ENCODE measurements at regions not wholly inside any gene's neighbourhood (a gene's known extent, or its start where the extent isn't known, plus 50 kb on each side); places are given as distances from the start of the nearest gene placed in this dataset.
"Not testable (repeated sequence)": the region's sequence is repeated elsewhere in the genome, so short reads cannot be mapped to it uniquely, and the experiment has no call there.

GRCh38 chr3:31106204-31106603 is 211.7 kb upstream of the GADL1 start:
- H3K4me3 ChIP-seq (ENCODE audit: low read length) = no peak overlapping the region
- H2AK5ac ChIP-seq (ENCODE audit: low read length) = no peak overlapping the region
- no peak overlapping the region for H2BK15ac ChIP-seq (replicated peaks; ENCODE audit: low read depth)
- no peak overlapping the region for H2BK120ac ChIP-seq (ENCODE audit: low read depth, low read length)
- no peak overlapping the region for H3K4ac ChIP-seq (ENCODE audit: low read depth, low read length)
- H2BK5ac ChIP-seq (ENCODE audit: low read length) = no peak overlapping the region
- no peak overlapping the region for H3K23ac ChIP-seq (ENCODE audit: low read length)
- no peaks in the 10 kb centered on the region for H3K27me3 ChIP-seq (ENCODE audit: insufficient read depth, low read length, poor library complexity)
- H3K27ac ChIP-seq (ENCODE audit: low read depth, low read length) = no peak overlapping the region
- no peaks in the 10 kb centered on the region for H3K79me2 ChIP-seq (ENCODE audit: control insufficient read depth, insufficient read depth, low read length)
- WGBS (ENCODE audit: extremely low coverage, insufficient coverage, low lambda C conversion rate) = no CpG with 5 or more reads among the region's 2 CpGs
- H3K4me2 ChIP-seq (ENCODE audit: low read length) = no peak overlapping the region
- peaks cover 5% of the 10 kb centered on the region for H3K4me1 ChIP-seq (ENCODE audit: control insufficient read depth, low read depth, low read length)
- H3K18ac ChIP-seq (ENCODE audit: low read length) = no peak overlapping the region
- H3K79me1 ChIP-seq (ENCODE audit: low read length) = no peaks in the 10 kb centered on the region
- H4K8ac ChIP-seq (ENCODE audit: low read depth, low read length) = no peak overlapping the region
- H4K5ac ChIP-seq (ENCODE audit: low read length) = no peak overlapping the region
- DNase-seq = no peak
- no peaks in the 10 kb centered on the region for H3K36me3 ChIP-seq (ENCODE audit: control insufficient read depth, insufficient read depth, low read length)
- H3K56ac ChIP-seq (ENCODE audit: low read length) = no peak overlapping the region
- H3K9ac ChIP-seq (ENCODE audit: low read length) = no peak overlapping the region

DNA sequence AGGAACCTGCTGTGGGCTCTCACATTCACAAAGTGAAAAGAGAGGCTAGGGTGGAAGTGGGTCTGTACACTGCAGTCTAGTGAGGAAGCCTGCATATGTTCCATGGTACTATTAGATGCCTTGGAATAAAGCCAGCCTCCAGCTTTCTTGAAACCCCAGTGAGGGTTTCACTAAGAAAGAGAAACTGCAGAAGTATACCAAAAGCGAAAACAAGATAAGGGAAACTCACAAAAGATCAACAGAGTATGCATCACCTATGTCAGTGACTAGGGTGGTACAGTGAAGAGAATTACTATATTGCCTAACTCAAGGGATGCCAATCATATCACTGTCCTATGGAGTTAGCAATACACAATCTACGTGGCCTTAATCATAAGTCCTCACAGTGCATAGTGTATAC is 212.5 kb upstream of the GADL1 start:
- Histone ChIP-seq H3K4me3 (ENCODE audit: low read length) (no peak overlapping the region), H3K4me1 (ENCODE audit: control insufficient read depth, low read depth, low read length) (peaks cover 9% of the 10 kb centered on the region), H3K56ac (ENCODE audit: low read length) (no peak overlapping the region), H3K27ac (ENCODE audit: low read depth, low read length) (no peak overlapping the region), H3K9ac (ENCODE audit: low read length) (no peak overlapping the region), H2BK15ac (replicated peaks; ENCODE audit: low read depth) (no peak overlapping the region), H3K79me1 (ENCODE audit: low read length) (no peaks in the 10 kb centered on the region), H3K36me3 (ENCODE audit: control insufficient read depth, insufficient read depth, low read length) (no peaks in the 10 kb centered on the region), H3K27me3 (ENCODE audit: insufficient read depth, low read length, poor library complexity) (no peaks in the 10 kb centered on the region), H4K5ac (ENCODE audit: low read length) (no peak overlapping the region), H3K4ac (ENCODE audit: low read depth, low read length) (no peak overlapping the region), H2BK5ac (ENCODE audit: low read length) (no peak overlapping the region), H3K18ac (ENCODE audit: low read length) (no peak overlapping the region), H4K8ac (ENCODE audit: low read depth, low read length) (no peak overlapping the region), H2AK5ac (ENCODE audit: low read length) (no peak overlapping the region), H3K23ac (ENCODE audit: low read length) (no peak overlapping the region), H2BK120ac (ENCODE audit: low read depth, low read length) (no peak overlapping the region), H3K4me2 (ENCODE audit: low read length) (no peak overlapping the region), H3K79me2 (ENCODE audit: control insufficient read depth, insufficient read depth, low read length) (no peaks in the 10 kb centered on the region)
- no peak for DNase-seq
- WGBS (ENCODE audit: extremely low coverage, insufficient coverage, low lambda C conversion rate) = no CpG with 5 or more reads among the region's 2 CpGs

DNA sequence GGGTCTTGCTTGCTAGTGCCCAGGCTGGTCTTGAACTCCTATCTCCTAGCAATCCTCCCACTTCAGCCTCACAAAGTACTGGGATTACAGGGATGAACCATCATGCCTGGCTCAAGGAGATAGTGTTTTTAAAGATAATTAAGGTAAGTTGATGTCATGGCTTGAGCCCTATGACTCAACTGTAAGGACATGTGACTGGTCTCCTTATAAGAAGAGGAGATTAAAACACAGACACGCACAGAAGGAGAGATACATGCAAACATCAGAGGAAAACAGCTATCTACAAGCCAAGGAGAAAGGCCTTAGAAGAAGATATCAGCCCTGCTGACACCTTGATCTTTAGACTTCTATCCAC is 220.4 kb upstream of the GADL1 start:
- Histone ChIP-seq H3K4me1 (ENCODE audit: control insufficient read depth, low read depth, low read length) (peaks cover 9% of the 10 kb centered on the region), H3K36me3 (ENCODE audit: control insufficient read depth, insufficient read depth, low read length) (no peaks in the 10 kb centered on the region), H4K8ac (ENCODE audit: low read depth, low read length) (no peak overlapping the region), H3K79me2 (ENCODE audit: control insufficient read depth, insufficient read depth, low read length) (no peaks in the 10 kb centered on the region), H3K27ac (ENCODE audit: low read depth, low read length) (no peak overlapping the region), H3K79me1 (ENCODE audit: low read length) (no peaks in the 10 kb centered on the region), H4K5ac (ENCODE audit: low read length) (no peak overlapping the region), H2BK5ac (ENCODE audit: low read length) (no peak overlapping the region), H3K4me2 (ENCODE audit: low read length) (no peak overlapping the region), H3K27me3 (ENCODE audit: insufficient read depth, low read length, poor library complexity) (no peaks in the 10 kb centered on the region), H3K56ac (ENCODE audit: low read length) (no peak overlapping the region), H3K23ac (ENCODE audit: low read length) (no peak overlapping the region), H2BK15ac (replicated peaks; ENCODE audit: low read depth) (no peak overlapping the region), H3K9ac (ENCODE audit: low read length) (no peak overlapping the region), H3K4me3 (ENCODE audit: low read length) (no peak overlapping the region), H2BK120ac (ENCODE audit: low read depth, low read length) (no peak overlapping the region), H3K4ac (ENCODE audit: low read depth, low read length) (no peak overlapping the region), H2AK5ac (ENCODE audit: low read length) (no peak overlapping the region), H3K18ac (ENCODE audit: low read length) (no peak overlapping the region)
- no peak for DNase-seq
- WGBS (ENCODE audit: extremely low coverage, insufficient coverage, low lambda C conversion rate) = no CpG with 5 or more reads among the region's 1 CpG

DNA sequence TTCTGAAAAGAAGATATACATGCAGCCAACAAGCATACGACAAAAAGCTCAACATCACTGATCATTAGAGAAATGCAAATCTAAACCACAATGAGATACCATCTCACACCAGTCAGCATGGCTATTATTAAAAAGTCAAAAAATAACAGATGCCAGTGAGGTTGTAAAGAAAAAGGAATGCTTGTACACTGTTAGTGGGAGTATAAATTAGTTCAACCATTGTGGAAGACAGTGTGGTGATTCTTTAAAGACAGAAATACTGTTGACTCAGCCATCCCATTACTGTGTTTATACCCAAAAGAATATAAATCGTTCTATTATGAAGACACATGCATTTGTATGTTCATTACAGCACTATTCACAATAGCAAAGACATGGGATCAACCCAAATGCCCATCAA is 221.1 kb upstream of the GADL1 start:
- H3K27me3 ChIP-seq (ENCODE audit: insufficient read depth, low read length, poor library complexity); DNase-seq: not testable (repeated sequence)
- no CpG with 5 or more reads among the region's 2 CpGs for WGBS (ENCODE audit: extremely low coverage, insufficient coverage, low lambda C conversion rate)

GRCh38 chr3:31116651-31117050 is 222.2 kb upstream of the GADL1 start:
- H2BK5ac ChIP-seq (ENCODE audit: low read length) = no peak overlapping the region
- H3K27me3 ChIP-seq (ENCODE audit: insufficient read depth, low read length, poor library complexity) = no peaks in the 10 kb centered on the region
- H2BK120ac ChIP-seq (ENCODE audit: low read depth, low read length) = no peak overlapping the region
- H3K27ac ChIP-seq (ENCODE audit: low read depth, low read length) = no peak overlapping the region
- H2BK15ac ChIP-seq (replicated peaks; ENCODE audit: low read depth) = no peak overlapping the region
- H3K79me2 ChIP-seq (ENCODE audit: control insufficient read depth, insufficient read depth, low read length) = no peaks in the 10 kb centered on the region
- H3K4me3 ChIP-seq (ENCODE audit: low read length) = no peak overlapping the region
- no peak overlapping the region for H2AK5ac ChIP-seq (ENCODE audit: low read length)
- no peak overlapping the region for H4K8ac ChIP-seq (ENCODE audit: low read depth, low read length)
- H3K9ac ChIP-seq (ENCODE audit: low read length) = no peak overlapping the region
- H3K18ac ChIP-seq (ENCODE audit: low read length) = no peak overlapping the region
- no peaks in the 10 kb centered on the region for H3K36me3 ChIP-seq (ENCODE audit: control insufficient read depth, insufficient read depth, low read length)
- no CpG with 5 or more reads among the region's 2 CpGs for WGBS (ENCODE audit: extremely low coverage, insufficient coverage, low lambda C conversion rate)
- no peak overlapping the region for H3K4ac ChIP-seq (ENCODE audit: low read depth, low read length)
- DNase-seq = no peak
- no peak overlapping the region for H3K23ac ChIP-seq (ENCODE audit: low read length)
- no peaks in the 10 kb centered on the region for H3K79me1 ChIP-seq (ENCODE audit: low read length)
- no peak overlapping the region for H3K56ac ChIP-seq (ENCODE audit: low read length)
- peaks cover 5% of the 10 kb centered on the region for H3K4me1 ChIP-seq (ENCODE audit: control insufficient read depth, low read depth, low read length)
- no peak overlapping the region for H3K4me2 ChIP-seq (ENCODE audit: low read length)
- no peak overlapping the region for H4K5ac ChIP-seq (ENCODE audit: low read length)

More for the DNA sequence above, 221.1 kb upstream of the GADL1 start:
- not testable (repeated sequence) for H3K36me3 ChIP-seq (ENCODE audit: control insufficient read depth, insufficient read depth, low read length); H3K56ac ChIP-seq (ENCODE audit: low read length); H4K8ac ChIP-seq (ENCODE audit: low read depth, low read length); H3K9ac ChIP-seq (ENCODE audit: low read length); H3K4me2 ChIP-seq (ENCODE audit: low read length); H3K23ac ChIP-seq (ENCODE audit: low read length); H3K79me2 ChIP-seq (ENCODE audit: control insufficient read depth, insufficient read depth, low read length); H2AK5ac ChIP-seq (ENCODE audit: low read length); H2BK5ac ChIP-seq (ENCODE audit: low read length); H3K79me1 ChIP-seq (ENCODE audit: low read length); H4K5ac ChIP-seq (ENCODE audit: low read length); H2BK120ac ChIP-seq (ENCODE audit: low read depth, low read length); H3K4me1 ChIP-seq (ENCODE audit: control insufficient read depth, low read depth, low read length); H3K4ac ChIP-seq (ENCODE audit: low read depth, low read length); H3K18ac ChIP-seq (ENCODE audit: low read length); H3K4me3 ChIP-seq (ENCODE audit: low read length); H3K27ac ChIP-seq (ENCODE audit: low read depth, low read length); H2BK15ac ChIP-seq (replicated peaks; ENCODE audit: low read depth)

- Histone ChIP-seq H3K23ac (ENCODE audit: low read length) (no peak overlapping the region), H2AK5ac (ENCODE audit: low read length) (no peak overlapping the region), H3K4ac (ENCODE audit: low read depth, low read length) (no peak overlapping the region), H4K5ac (ENCODE audit: low read length) (no peak overlapping the region), H2BK15ac (replicated peaks; ENCODE audit: low read depth) (no peak overlapping the region), H3K79me1 (ENCODE audit: low read length) (no peaks in the 10 kb centered on the region), H2BK120ac (ENCODE audit: low read depth, low read length) (no peak overlapping the region), H3K18ac (ENCODE audit: low read length) (no peak overlapping the region), H3K9ac (ENCODE audit: low read length) (no peak overlapping the region), H3K56ac (ENCODE audit: low read length) (no peak overlapping the region), H3K4me2 (ENCODE audit: low read length) (no peak overlapping the region), H3K4me1 (ENCODE audit: control insufficient read depth, low read depth, low read length) (no peaks in the 10 kb centered on the region), H2BK5ac (ENCODE audit: low read length) (no peak overlapping the region), H3K79me2 (ENCODE audit: control insufficient read depth, insufficient read depth, low read length) (no peaks in the 10 kb centered on the region), H3K4me3 (ENCODE audit: low read length) (no peak overlapping the region), H3K36me3 (ENCODE audit: control insufficient read depth, insufficient read depth, low read length) (no peaks in the 10 kb centered on the region), H4K8ac (ENCODE audit: low read depth, low read length) (no peak overlapping the region), H3K27me3 (ENCODE audit: insufficient read depth, low read length, poor library complexity) (no peaks in the 10 kb centered on the region), H3K27ac (ENCODE audit: low read depth, low read length) (no peak overlapping the region)
- DNase-seq = no peak
- WGBS (ENCODE audit: extremely low coverage, insufficient coverage, low lambda C conversion rate) = no CpG with 5 or more reads among the region's 2 CpGs
These were observed 223.4 kb upstream of the GADL1 start for GRCh38 chr3:31117854-31118253.
